GM12891 (cell line): ENCODE measurements at regions not wholly inside any gene's neighbourhood (a gene's known extent, or its start where the extent isn't known, plus 50 kb on each side); places are given as distances from the start of the nearest gene placed in this dataset.
"Not testable (repeated sequence)": the region's sequence is repeated elsewhere in the genome, so short reads cannot be mapped to it uniquely, and the experiment has no call there.

Experiments used
- DNase-seq: peaks from one replicate; pipeline ENCODE4 v3.0.0; 2011; ENCODE audit warnings: low spot score; ENCODE audit not compliant: insufficient read length
- FAIRE-seq: peaks from 2 replicates; lab custom pipeline; 2011; peaks lifted over from hg19 to GRCh38; lab: Jason Lieb, UNC
- PAX5 ChIP-seq: IDR thresholded peaks from 2 replicates; pipeline ENCODE4 v1.6.1; 2011; ENCODE audit warnings: low read length, moderate library complexity, mild to moderate bottlenecking; ENCODE audit not compliant: insufficient read depth, severe bottlenecking
- POLR2A ChIP-seq: IDR thresholded peaks from 2 replicates; pipeline ENCODE4 v1.6.1; 2011; ENCODE audit warnings: low read depth, low read length, control low read depth
- POLR2AphosphoS5 ChIP-seq: IDR thresholded peaks from 2 replicates; pipeline ENCODE4 v1.6.1; 2011; ENCODE audit warnings: low read depth, low read length, control low read depth
- POU2F2 ChIP-seq: IDR thresholded peaks from 2 replicates; pipeline ENCODE4 v1.6.1; 2011; ENCODE audit warnings: low read depth, mild to moderate bottlenecking, control low read depth, low read length, moderate library complexity
- SPI1 ChIP-seq: IDR thresholded peaks from 2 replicates; pipeline ENCODE4 v1.6.1; 2011; ENCODE audit warnings: low read depth, low read length, control low read depth
- TAF1 ChIP-seq: IDR thresholded peaks from 2 replicates; pipeline ENCODE4 v1.6.1; 2011; ENCODE audit warnings: low read depth, low read length, control low read depth

GRCh38 chr15:57890351-57890750 is 175.2 kb downstream of the ALDH1A2 start:
- no peak for DNase-seq
- TF ChIP-seq TAF1, result no peak
- TF ChIP-seq SPI1, result no peak
- no peak for TF ChIP-seq POLR2AphosphoS5
- TF ChIP-seq POU2F2, result no peak
- no peak for TF ChIP-seq PAX5
- TF ChIP-seq POLR2A, result no peak
- FAIRE-seq, result no peak

- DNase-seq (no peak), FAIRE-seq (no peak)
- no peak for TF ChIP-seq TAF1
- no peak for TF ChIP-seq POU2F2
- TF ChIP-seq PAX5, result no peak
- TF ChIP-seq SPI1, result no peak
Measured at GRCh38 chr15:57890878-57891277, 174.6 kb downstream of the ALDH1A2 start.

GRCh38 chr15:57892181-57892580 is 173.3 kb downstream of the ALDH1A2 start:
- no peak for TF ChIP-seq POLR2A
- no peak for DNase-seq
- no peak for FAIRE-seq

- TF ChIP-seq TAF1, result no peak
- TF ChIP-seq POLR2A, result no peak
- TF ChIP-seq POU2F2, result no peak
- no peak for TF ChIP-seq SPI1
- TF ChIP-seq POLR2AphosphoS5, result no peak
- TF ChIP-seq PAX5, result no peak
- FAIRE-seq (no peak), DNase-seq (no peak)
Measured at GRCh38 chr15:57893040-57893439, 172.5 kb downstream of the ALDH1A2 start.

- FAIRE-seq, result no peak
- no peak for DNase-seq
- TF ChIP-seq POU2F2, result no peak
- no peak for TF ChIP-seq TAF1
- no peak for TF ChIP-seq POLR2AphosphoS5
- no peak for TF ChIP-seq PAX5
- TF ChIP-seq POLR2A, result no peak
- no peak for TF ChIP-seq SPI1
Measured at GRCh38 chr15:57895291-57895690, 170.2 kb downstream of the ALDH1A2 start.

- DNase-seq (no peak), FAIRE-seq (no peak)
- no peak for TF ChIP-seq POU2F2
Measured at GRCh38 chr15:57896114-57896513, 169.4 kb downstream of the ALDH1A2 start.

- not testable (repeated sequence) for DNase-seq, FAIRE-seq
Measured at GRCh38 chr15:57896899-57897298, 168.6 kb downstream of the ALDH1A2 start.

- TF ChIP-seq TAF1, result no peak
- TF ChIP-seq POU2F2, result no peak
- TF ChIP-seq POLR2A, result no peak
- TF ChIP-seq SPI1, result no peak
- TF ChIP-seq PAX5, result no peak
- TF ChIP-seq POLR2AphosphoS5, result no peak
- FAIRE-seq (no peak), DNase-seq (no peak)
Measured at GRCh38 chr15:57897870-57898269, 167.6 kb downstream of the ALDH1A2 start.

GRCh38 chr15:57902155-57902554 is 163.4 kb downstream of the ALDH1A2 start:
- FAIRE-seq (no peak), DNase-seq (no peak)
- TF ChIP-seq POU2F2 (no peak), TAF1 (no peak), POLR2A (no peak), SPI1 (no peak), PAX5 (no peak), POLR2AphosphoS5 (no peak)
